Left ventricle myocardium inferior (tissue), 1 donor: ENCODE measurements at regions not wholly inside any gene's neighbourhood (a gene's known extent, or its start where the extent isn't known, plus 50 kb on each side); places are given as distances from the start of the nearest gene placed in this dataset.

Experiments used
- DNase-seq: peaks from one replicate; pipeline ENCODE4 v3.0.0-alpha.2; 2020
- H3K27ac ChIP-seq: fragments of 200-600 bp; replicated peaks from 2 replicates; pipeline ENCODE4 v1.8.0; 2021
- H3K27me3 ChIP-seq: fragments of 200-600 bp; 2 replicates; pipeline ENCODE4 v1.8.0; 2021; ENCODE audit warnings: low read depth
- H3K36me3 ChIP-seq: fragments of 200-600 bp; 2 replicates; pipeline ENCODE4 v1.8.0; 2021
- H3K4me1 ChIP-seq: fragments of 200-600 bp; 2 replicates; pipeline ENCODE4 v1.8.0; 2021
- H3K4me3 ChIP-seq: fragments of 200-600 bp; 2 replicates; pipeline ENCODE4 v1.8.0; 2021; ENCODE audit warnings: mild to moderate bottlenecking, moderate library complexity
- H3K9me3 ChIP-seq: fragments of 200-600 bp; replicated peaks from 2 replicates; pipeline ENCODE4 v1.8.0; 2021
- CTCF ChIP-seq: fragments of 200-600 bp; IDR thresholded peaks from 2 replicates; pipeline ENCODE4 v1.8.0; 2021; ENCODE audit warnings: antibody characterized with exemption, mild to moderate bottlenecking, borderline replicate concordance
- intact Hi-C: fragments of 100-400 bp; cut with micrococcal nuclease; formaldehyde crosslinking; loops from one replicate; pipeline ENCODE4 v1.11.0; 2022
- donor health status: DM: no; HTN: yes; CAD: no; lungs with severe emphysema.

- intact Hi-C loops, result no loop called here
- H3K4me1 ChIP-seq, result peaks cover 70% of the 10 kb centered on the region
- no peak overlapping the region for H3K4me3 ChIP-seq
- H3K27ac ChIP-seq, result peak overlapping the region; percentile 86
- no peaks in the 10 kb centered on the region for H3K9me3 ChIP-seq
- H3K36me3 ChIP-seq, result no peaks in the 10 kb centered on the region
- TF ChIP-seq CTCF, result no peak
- H3K27me3 ChIP-seq, result no peaks in the 10 kb centered on the region
- no peak for DNase-seq
These were observed 89.6 kb upstream of the THBS1 start for GRCh38 chr15:39491115-39491885.

GRCh38 chr15:39491886-39492490 lies 88.9 kb upstream of the THBS1 start:
- no peaks in the 10 kb centered on the region for H3K36me3 ChIP-seq
- no peaks in the 10 kb centered on the region for H3K9me3 ChIP-seq
- H3K27ac ChIP-seq, result peak overlapping the region; percentile 86
- no peak overlapping the region for H3K4me3 ChIP-seq
- intact Hi-C loops, result no loop called here
- H3K27me3 ChIP-seq, result no peaks in the 10 kb centered on the region
- no peak for TF ChIP-seq CTCF
- H3K4me1 ChIP-seq, result peaks cover 68% of the 10 kb centered on the region
- no peak for DNase-seq

DNA sequence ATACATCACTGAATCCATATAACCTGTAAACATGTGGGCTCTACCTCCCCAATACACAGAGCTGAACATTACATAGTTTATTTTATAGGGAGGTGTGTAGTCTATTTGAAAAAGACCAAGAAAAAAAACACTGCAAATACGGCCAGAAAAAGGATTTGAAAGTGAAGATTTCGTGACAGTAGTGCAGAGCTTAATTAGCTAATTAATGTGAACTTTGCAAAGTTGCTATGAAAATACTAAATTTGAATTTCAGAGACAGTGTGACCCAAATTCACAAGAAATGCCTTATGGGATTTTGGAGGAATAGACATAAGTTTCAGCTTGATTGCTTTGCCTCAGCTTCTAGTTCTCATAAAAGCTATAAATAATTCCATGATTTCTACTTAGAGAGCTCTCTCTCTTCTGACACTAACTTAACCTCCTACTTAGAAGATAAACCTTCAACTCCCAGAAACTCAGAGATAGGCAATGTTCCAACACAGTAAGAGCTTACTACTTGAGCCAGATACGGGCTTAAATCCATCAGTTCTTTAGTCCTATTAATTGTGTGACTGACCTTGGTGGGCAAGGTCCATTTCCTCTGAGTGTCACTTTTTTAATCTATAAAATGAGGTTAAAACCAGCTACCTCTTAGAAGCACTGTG lies 87.3 kb upstream of the THBS1 start:
- peak overlapping the region; percentile 21 for H3K27ac ChIP-seq
- H3K9me3 ChIP-seq, result no peaks in the 10 kb centered on the region
- H3K4me3 ChIP-seq, result no peak overlapping the region
- no peaks in the 10 kb centered on the region for H3K36me3 ChIP-seq
- TF ChIP-seq CTCF, result no peak
- intact Hi-C loops, result no loop called here
- H3K27me3 ChIP-seq, result no peaks in the 10 kb centered on the region
- no peak for DNase-seq
- peaks cover 68% of the 10 kb centered on the region for H3K4me1 ChIP-seq

- no peaks in the 10 kb centered on the region for H3K27me3 ChIP-seq
- no peaks in the 10 kb centered on the region for H3K9me3 ChIP-seq
- intact Hi-C loops, result no loop called here
- peaks cover 59% of the 10 kb centered on the region for H3K4me1 ChIP-seq
- no peak overlapping the region for H3K4me3 ChIP-seq
- TF ChIP-seq CTCF, result no peak
- no peak for DNase-seq
- no peaks in the 10 kb centered on the region for H3K36me3 ChIP-seq
- H3K27ac ChIP-seq, result no peak overlapping the region
These were observed 86.4 kb upstream of the THBS1 start for GRCh38 chr15:39494462-39494861.

DNA sequence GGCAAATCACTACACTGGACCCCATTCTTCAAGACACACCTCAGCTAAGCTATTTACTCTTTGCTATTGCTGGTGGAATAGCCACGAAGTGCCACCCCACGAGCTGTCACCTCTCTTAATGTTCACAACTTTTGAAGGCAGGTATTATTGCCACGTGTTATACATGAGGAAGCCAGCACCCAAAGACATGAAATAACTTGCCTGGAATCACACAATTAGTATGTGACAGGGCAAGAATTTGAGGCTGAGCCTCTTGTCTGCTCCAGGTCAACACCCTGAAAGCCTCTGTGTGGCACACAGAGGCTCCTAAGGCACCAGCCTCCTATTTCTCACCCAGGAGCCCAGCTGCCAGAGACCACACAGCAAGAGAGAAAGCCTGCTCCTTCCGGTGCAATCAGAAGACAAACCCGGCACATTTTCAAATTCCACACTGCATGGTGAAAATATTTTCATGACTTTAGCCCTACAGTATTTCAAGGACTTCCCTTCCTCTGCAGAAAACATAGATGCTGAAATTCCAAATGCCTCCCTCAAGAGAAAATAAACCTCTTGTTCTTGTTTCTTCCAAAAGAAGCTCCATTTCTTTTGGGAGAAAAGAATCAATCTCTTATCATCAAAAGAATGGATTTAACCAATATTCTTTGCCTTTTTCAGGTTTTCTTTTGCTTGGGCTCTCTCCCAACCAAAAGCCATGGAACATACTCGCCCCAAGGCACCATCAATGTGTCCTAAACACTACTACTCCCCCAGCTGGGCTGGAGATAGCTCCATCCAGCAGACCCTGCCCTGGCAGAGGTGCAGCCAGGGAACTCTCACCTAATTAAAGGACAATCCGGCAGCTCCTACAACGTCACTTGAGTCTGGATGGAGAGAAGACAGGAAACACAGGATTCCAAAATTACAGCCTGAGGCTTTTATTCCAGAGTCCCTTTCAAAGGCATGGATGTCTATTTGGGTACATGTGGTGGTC lies 84.7 kb upstream of the THBS1 start:
- intact Hi-C loops, result no loop called here
- H3K4me3 ChIP-seq, result no peak overlapping the region
- H3K4me1 ChIP-seq, result peaks cover 45% of the 10 kb centered on the region
- TF ChIP-seq CTCF, result no peak
- no peak for DNase-seq
- no peaks in the 10 kb centered on the region for H3K36me3 ChIP-seq
- peak overlapping the region; percentile 11 for H3K27ac ChIP-seq
- H3K9me3 ChIP-seq, result no peaks in the 10 kb centered on the region
- no peaks in the 10 kb centered on the region for H3K27me3 ChIP-seq
